HFFc6 (cell line): ENCODE measurements at regions not wholly inside any gene's neighbourhood (a gene's known extent, or its start where the extent isn't known, plus 50 kb on each side); places are given as distances from the start of the nearest gene placed in this dataset.
A peak's percentile ranks its signal among the peaks of the same experiment; 100 is the strongest.

ENCODE experiments used
- DNase-seq: peaks from one replicate; pipeline ENCODE4 v3.0.0-alpha.2; 2018
- H3K27ac Mint-ChIP-seq: 2 replicates; pipeline ENCODE4 v1.8.0; 2020; ENCODE audit warnings: mild to moderate bottlenecking, mixed read lengths
- H3K27me3 Mint-ChIP-seq: 2 replicates; pipeline ENCODE4 v1.8.0; 2021; ENCODE audit warnings: mild to moderate bottlenecking, moderate library complexity, mixed read lengths; ENCODE audit not compliant: insufficient read depth
- H3K36me3 Mint-ChIP-seq: 2 replicates; pipeline ENCODE4 v1.8.0; 2021; ENCODE audit warnings: low read depth, mixed read lengths
- H3K4me1 Mint-ChIP-seq: 2 replicates; pipeline ENCODE4 v1.8.0; 2020; ENCODE audit warnings: low read depth, mixed read lengths
- H3K4me3 Mint-ChIP-seq: 2 replicates; pipeline ENCODE4 v1.8.0; 2020; ENCODE audit warnings: mild to moderate bottlenecking, moderate library complexity, mixed read lengths
- H3K9me3 Mint-ChIP-seq: 2 replicates; pipeline ENCODE4 v1.8.0; 2020; ENCODE audit warnings: mild to moderate bottlenecking, mixed read lengths
- CTCF ChIP-seq: fragments of 200-600 bp; sonication (generic); IDR thresholded peaks from 2 replicates; pipeline ENCODE4 v1.5.0; 2021; ENCODE audit warnings: antibody characterized with exemption, mild to moderate bottlenecking

- DNase-seq = no peak
- TF ChIP-seq CTCF = no peak
These were observed 208.1 kb upstream of the UMPS start for GRCh38 chr3:124522082-124522625.

DNA sequence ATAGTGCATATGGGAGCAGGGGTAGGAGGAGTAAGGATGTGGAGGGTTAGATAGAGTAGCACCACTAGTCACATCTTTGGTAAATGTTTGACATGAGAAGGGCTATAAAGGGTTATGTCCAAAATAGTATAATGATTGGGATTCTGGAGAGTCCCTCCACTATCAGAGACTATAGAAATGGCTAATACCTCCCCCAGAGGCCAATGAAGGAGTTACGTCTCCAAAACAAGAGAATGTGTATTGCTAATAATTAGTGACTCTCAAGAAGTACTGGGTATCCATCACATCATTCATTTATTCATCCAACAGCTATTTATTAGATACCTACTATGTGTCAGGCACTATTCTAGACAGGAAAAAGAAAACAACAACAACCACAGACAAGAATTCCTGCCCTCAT is 203.7 kb upstream of the UMPS start:
- no peak for DNase-seq
- no peak overlapping the region for H3K27ac Mint-ChIP-seq
- peaks cover 27% of the 10 kb centered on the region for H3K27me3 Mint-ChIP-seq
- peak; percentile 38 for TF ChIP-seq CTCF
- no peaks in the 10 kb centered on the region for H3K4me1 Mint-ChIP-seq
- H3K9me3 Mint-ChIP-seq = no peaks in the 10 kb centered on the region; the same call in 1 of the 2 replicates
- H3K36me3 Mint-ChIP-seq = no peaks in the 10 kb centered on the region
- no peak overlapping the region for H3K4me3 Mint-ChIP-seq

More at GRCh38 chr3:124522082-124522625, 208.1 kb upstream of the UMPS start:
- H3K9me3 Mint-ChIP-seq = no peaks in the 10 kb centered on the region; the same call in 1 of the 2 replicates
- no peaks in the 10 kb centered on the region for H3K4me1 Mint-ChIP-seq
- H3K27ac Mint-ChIP-seq = no peak overlapping the region
- H3K4me3 Mint-ChIP-seq = no peak overlapping the region
- no peaks in the 10 kb centered on the region for H3K36me3 Mint-ChIP-seq
- H3K27me3 Mint-ChIP-seq = peaks cover 29% of the 10 kb centered on the region

DNA sequence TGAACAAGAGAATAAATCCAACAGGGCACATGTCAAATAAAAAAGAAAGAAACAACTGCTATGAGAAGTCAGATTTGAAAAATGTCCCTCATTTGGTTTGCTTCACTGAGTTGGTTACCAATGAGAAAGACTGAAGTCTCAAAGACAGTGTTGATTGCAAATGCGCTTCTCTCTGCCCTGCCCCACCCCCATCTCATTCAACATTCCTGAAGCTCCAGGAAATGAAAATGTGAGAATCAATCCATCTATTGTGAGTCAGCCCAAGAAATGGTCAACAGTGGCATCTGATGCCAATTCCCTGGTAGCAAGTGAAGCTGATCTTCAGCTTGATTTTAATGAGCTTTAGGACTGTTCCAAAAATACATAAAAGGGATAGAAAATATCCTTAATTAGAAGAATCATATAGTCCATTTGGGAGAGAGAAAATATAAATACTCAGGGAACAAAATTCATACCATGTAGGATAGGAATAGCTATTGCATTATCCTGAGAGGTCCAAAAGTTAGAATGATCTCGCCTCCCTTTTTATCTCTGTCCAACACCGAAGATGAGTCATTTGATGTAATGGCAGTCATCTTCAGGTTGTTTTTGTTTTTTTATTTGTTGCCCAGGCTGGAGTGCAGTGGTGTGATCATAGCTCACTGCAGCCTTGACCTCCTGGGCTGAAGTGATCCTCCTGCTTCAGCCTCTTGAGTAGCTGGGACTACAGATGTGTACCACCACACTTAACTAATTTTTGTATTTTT is 200.3 kb upstream of the UMPS start:
- DNase-seq = no peak
- TF ChIP-seq CTCF = no peak
- Mint-ChIP-seq H3K4me1 (no peaks in the 10 kb centered on the region), H3K36me3 (no peaks in the 10 kb centered on the region), H3K9me3 (no peaks in the 10 kb centered on the region; the same call in 1 of the 2 replicates), H3K4me3 (no peak overlapping the region), H3K27ac (no peak overlapping the region), H3K27me3 (peaks cover 26% of the 10 kb centered on the region)

DNA sequence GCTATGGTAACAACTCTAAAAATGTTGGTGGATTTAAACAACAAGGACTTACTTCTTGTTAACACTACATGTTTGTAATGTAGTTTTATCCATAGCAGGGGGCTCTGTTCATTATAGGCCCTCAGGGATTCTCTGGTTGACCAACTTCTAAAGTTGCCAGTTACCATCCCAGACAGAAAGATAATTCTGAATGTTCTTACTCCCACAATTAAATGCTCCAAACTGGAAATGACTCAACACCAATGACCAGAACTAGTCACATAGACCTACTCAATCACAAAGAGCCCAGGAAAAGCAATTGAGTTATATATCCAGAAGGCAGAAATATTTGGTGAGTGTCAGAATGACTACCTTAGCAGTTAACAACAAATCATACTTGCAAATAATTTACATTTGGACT is 199.3 kb upstream of the UMPS start:
- no peaks in the 10 kb centered on the region for H3K4me1 Mint-ChIP-seq
- TF ChIP-seq CTCF = no peak
- no peak for DNase-seq
- no peak overlapping the region for H3K27ac Mint-ChIP-seq
- H3K36me3 Mint-ChIP-seq = no peaks in the 10 kb centered on the region
- no peak overlapping the region for H3K4me3 Mint-ChIP-seq
- no peaks in the 10 kb centered on the region for H3K9me3 Mint-ChIP-seq
- H3K27me3 Mint-ChIP-seq = peaks cover 31% of the 10 kb centered on the region

- Mint-ChIP-seq H3K9me3 (no peaks in the 10 kb centered on the region), H3K4me1 (no peaks in the 10 kb centered on the region), H3K4me3 (no peak overlapping the region), H3K27ac (no peak overlapping the region), H3K36me3 (no peaks in the 10 kb centered on the region), H3K27me3 (peaks cover 35% of the 10 kb centered on the region)
- no peak for TF ChIP-seq CTCF
- DNase-seq = no peak
These were observed 198.2 kb upstream of the UMPS start for GRCh38 chr3:124532071-124532470.
